NCI-H2029 treated with DMSO at 0.1 percent for 48 hours (cell line): ENCODE measurements at regions not wholly inside any gene's neighbourhood (a gene's known extent, or its start where the extent isn't known, plus 50 kb on each side); places are given as distances from the start of the nearest gene placed in this dataset.

Source experiments
- DNase-seq: peaks from one replicate; lab custom pipeline; 2025; lab: John Stamatoyannopoulos, UW

GRCh38 chrX:10747975-10748374 is 127.6 kb upstream of the MID1 start:
- DNase-seq: no peak

DNA sequence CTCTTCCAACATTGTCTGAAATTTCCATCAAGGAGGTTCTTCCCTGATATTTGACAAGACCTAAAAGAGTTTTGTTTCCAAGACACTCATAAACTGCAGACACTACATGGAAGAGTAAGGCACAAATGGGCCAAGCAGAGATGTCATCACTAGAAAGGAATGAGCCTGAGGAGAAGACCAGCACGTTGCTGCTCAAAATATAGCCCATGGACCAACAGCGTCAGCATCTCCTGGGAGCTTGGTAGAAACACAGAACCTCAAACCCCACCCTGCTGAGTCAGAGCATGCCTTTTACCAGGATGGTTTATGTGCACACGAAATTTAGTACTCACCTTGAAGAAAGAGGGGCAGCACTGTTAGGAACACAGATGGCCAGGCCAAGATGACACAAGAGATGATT is 128.7 kb upstream of the MID1 start:
- DNase-seq: no peak

GRCh38 chrX:10750581-10750980 is 130.2 kb upstream of the MID1 start:
- DNase-seq: no peak

- no peak for DNase-seq
These were observed 132.7 kb upstream of the MID1 start for GRCh38 chrX:10753116-10753515.

GRCh38 chrX:10754445-10754844 is 134.1 kb upstream of the MID1 start:
- DNase-seq: no peak

- DNase-seq: no peak
These were observed 135.3 kb upstream of the MID1 start for GRCh38 chrX:10755439-10756334.

DNA sequence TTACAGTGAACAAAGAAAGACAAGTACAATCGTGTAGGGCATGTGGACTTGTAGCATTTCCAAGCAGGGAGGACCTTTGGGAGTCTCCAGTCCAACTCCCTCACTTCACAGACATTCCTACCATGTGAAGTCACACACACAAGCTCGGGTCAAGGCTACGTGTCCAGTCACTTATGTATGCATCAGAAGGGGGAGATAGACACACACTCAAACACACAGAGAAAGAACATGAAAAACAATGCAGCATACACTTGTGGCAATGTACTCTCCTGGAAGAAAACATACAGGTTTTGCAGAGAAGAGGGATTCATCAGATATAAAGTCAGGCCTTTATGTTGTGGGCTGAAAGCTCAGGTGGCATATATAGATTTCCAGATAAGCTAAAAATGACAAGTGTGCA is 136.1 kb upstream of the MID1 start:
- no peak for DNase-seq

DNA sequence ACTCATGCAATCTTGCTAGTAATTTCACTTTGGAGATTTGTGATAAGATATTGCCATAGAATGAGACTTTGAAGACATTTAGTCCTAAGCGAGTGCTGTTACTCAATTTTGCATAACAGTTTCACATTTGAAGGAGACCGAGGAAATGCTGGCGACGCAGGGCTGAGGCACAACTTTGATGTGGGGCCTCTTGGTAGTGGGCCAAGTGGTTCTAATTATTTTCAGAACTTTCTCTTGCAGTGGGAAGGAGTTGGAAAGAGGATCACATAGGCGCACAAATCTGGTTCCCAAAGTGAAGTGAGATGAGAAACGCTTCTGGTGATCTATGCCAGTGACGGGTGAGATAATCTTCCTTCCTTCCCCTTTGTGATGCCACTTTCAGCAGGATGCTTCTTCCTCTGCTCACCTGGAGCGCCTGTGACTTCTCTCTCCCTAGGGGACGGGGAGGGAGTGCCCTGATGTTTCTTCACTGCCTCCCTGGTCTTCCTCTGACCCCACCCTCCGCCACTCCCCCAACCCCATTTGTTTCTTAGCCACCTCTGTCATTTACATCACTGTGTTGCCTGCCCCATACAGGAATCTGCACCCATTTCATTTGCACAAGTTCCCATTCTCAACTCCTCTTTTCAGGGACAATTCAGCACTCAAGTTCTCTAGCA is 138.9 kb upstream of the MID1 start:
- DNase-seq: no peak

DNA sequence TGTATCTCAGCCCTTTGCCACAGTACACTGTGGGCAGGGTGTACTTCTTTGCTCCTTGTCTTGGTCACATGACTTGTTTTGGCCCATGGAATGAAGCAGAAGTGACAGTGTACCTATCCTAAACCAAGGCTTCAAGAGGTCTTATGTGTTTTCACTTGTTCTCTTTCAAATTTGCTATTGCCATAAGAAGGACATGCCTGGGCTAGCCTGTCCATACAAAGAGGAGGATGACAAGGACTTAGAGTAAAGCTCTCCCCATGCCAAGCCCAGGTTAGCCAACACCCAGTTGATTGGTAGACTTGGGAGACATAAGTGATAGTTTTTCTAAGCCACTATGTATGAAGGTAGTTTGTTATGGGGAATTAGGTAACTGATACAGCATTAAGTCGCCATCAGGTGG is 141.1 kb upstream of the MID1 start:
- no peak for DNase-seq

DNA sequence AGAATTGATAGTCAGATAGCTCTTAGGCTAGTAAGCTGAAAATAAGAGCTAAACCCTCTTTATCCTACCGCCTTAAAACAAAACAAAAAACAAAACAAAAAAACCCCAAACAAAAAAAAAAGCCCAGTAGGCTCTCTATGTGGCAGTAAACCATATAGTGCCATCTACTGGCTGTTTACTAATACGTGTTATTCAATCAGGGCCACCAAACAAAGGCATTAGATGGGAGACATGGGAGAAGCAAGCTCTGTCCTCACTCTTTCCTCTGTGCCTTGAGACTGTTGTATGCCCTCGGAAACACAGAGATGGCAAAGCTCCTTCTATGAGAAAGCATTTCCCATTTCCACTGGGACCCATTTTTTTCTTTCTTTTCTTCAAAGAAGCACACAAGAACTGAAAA is 148.8 kb upstream of the MID1 start:
- peak; percentile 32 for DNase-seq

DNA sequence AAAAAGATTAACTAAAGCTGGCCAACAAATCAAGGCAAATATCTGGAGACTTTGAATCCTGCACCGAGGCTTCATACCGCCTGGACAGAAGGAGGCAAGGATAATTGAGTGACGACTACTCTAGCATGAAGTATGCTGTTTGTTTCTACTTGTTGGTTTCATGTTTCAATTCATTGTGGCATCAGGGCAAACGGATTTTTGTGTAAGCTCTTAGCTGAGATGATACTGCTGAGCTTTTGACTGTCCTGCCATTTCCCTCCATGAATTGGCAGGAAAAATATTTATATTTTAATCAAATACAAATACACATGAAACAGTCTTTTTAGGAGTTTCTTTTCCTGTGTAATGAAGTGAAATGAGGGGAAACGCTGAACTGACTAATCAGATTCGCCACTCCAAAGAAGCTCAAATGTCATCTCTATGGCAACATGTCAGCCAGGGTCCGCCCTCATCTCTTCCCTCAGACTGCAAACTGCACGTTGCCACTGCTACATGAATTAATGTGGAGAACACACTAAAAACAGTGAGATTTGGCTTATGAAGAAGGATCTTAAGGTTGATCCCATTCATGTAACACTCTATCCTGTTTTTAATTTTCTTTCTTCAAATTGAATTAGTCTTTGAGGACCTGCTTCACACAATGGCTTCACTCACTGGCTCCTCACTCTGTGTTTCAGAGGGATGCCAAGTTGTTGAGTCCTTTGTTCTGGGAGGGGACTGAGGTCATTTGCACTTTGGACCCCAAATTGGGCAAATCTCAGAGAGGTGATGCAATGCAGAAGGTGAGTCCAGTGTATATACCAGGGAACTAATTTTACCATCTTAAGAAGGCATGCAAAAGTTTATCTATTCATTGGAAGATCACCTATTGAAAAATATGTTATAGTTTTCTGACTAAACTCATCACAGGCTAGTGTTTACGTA is 149.6 kb upstream of the MID1 start:
- peak; percentile 58 for DNase-seq

- no peak for DNase-seq
These were observed 152.9 kb upstream of the MID1 start for GRCh38 chrX:10773318-10773717.

DNA sequence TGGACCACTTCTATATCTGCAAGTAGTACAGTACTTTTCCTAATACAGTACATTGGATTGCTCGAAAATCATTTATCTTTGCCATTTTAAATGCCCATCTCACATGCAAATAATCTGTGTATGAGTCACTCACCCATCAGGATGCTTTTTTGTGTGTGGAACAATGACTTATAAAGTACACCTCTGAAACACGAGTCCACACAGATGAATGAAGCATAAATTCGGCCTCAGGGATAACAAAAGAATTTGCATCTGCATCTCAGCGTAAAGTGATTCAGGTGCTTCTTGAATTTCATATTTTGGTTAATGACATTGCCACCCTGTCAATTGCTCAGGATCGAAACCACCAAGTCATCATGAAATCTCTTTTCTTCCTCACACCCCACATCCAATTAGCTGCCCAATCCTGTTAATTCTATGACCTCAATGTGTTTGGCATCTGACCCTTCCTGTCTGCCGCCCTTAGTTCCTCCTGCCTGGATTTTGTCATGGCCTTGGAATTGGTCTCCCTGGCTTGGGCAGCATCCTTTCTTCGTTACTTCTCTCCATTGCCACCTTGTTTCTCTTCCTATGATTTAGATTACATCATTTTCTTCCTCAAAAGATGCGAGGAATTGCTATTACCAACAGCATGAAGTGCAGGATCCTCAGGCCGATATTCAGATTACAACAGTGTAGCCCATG is 161.6 kb upstream of the MID1 start:
- no peak for DNase-seq

DNA sequence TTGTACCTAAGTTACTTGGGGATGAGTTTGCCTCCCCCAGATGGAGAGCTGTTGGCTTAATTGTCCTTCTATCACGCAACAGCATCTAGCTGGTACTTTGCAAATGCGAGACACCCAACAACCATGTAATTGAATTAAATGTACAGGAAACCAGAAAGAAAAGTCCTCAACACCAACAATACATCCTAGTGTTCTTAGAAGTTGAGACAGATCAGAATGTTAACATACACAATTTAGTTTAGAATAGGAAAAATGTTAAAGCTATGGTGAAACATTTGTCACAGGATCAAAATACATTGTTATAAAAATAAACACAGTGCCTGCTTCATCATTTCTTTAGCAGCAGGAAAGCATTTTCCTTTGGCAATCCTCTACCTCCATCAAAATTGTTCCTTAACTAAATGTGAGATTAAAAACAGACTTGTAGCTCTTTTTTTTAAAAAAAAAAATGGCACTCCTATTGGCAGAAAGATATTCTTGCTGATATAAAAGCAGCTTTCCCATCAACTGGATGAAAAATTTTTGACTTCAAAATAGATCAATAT is 163.1 kb upstream of the MID1 start:
- no peak for DNase-seq

GRCh38 chrX:10787264-10787663 is 166.9 kb upstream of the MID1 start:
- DNase-seq: no peak

- DNase-seq: no peak
These were observed 173.8 kb upstream of the MID1 start for GRCh38 chrX:10794203-10794630.

GRCh38 chrX:10795721-10796120 is 175.3 kb upstream of the MID1 start:
- no peak for DNase-seq

DNA sequence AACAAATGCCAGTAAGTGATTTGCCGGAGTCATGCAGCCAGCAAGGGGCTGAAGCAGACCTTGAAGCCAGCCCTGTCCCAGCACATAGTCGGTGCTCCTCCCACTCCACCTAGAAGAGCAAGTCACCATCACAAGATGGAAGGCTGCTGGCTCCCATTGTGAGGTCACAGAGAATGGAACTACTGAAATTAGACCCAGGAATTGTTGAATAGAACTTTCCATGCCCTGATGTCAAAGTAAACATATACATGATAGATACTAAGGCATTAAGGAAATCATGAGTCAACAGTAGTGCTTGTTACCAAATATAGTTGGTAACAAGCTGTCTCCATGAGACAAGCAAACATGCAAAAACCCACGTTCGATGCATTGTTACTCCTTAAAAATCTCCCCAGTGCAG is 177.1 kb upstream of the MID1 start:
- DNase-seq: no peak

- no peak for DNase-seq
These were observed 177.7 kb upstream of the MID1 start for GRCh38 chrX:10798041-10798440.

GRCh38 chrX:10800796-10801195 is 180.4 kb upstream of the MID1 start:
- no peak for DNase-seq

DNA sequence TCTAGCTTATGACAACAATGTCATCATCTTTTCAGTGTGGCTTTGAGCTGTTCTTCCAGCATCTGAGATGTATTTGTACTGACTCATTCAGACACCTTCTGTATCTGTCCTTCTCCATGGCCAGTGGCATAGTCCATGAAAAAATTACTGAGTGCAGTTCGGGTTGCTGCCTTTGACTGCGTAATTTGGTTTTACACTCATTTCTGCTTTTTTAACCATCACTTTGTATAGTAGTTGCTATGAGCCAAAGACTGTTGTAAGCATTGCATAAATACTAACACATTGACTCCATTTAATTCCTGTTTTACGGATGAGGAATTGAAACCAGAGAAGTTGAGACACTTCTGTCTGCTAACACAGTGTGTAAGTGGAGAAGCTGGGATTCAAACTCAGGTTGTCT is 190.7 kb upstream of the MID1 start:
- DNase-seq: no peak

DNA sequence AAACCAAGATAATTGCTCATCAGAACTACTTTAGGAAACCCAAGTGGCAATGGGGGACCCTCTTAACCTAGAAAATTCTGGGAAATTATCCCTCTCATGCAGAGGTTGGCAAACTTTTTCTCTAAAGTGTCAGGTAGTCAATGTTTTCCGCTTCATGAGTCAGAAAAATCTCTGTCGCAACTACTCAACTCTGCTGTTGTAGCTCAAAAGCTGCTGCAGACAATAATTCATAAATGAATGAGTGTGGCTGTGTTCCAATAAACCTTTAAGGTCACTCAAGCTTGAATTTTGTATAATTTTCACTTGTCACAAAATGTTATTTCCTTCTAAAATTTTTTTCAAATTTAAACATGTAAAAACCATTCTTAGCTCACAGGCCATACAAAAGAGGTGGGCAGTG is 193.4 kb upstream of the MID1 start:
- DNase-seq: no peak
